Keratinocyte (primary cell): ENCODE measurements at regions not wholly inside any gene's neighbourhood (a gene's known extent, or its start where the extent isn't known, plus 50 kb on each side); places are given as distances from the start of the nearest gene placed in this dataset.

Experiments
- DNase-seq: peaks from one replicate; pipeline ENCODE4 v3.0.0-alpha.2; 2011; ENCODE audit warnings: low read depth, missing footprints, low spot score
- FAIRE-seq: peaks from 2 replicates; lab custom pipeline; 2011; peaks lifted over from hg19 to GRCh38; lab: Jason Lieb, UNC
- H2AFZ ChIP-seq: 2 replicates; pipeline ENCODE4 v1.6.0; 2012; ENCODE audit warnings: low read length, control low read depth, inconsistent platforms; ENCODE audit not compliant: control insufficient read depth
- H3K27ac ChIP-seq: 2 replicates; pipeline ENCODE4 v1.5.1; 2011; ENCODE audit warnings: low read length; ENCODE audit not compliant: control insufficient read depth, insufficient read depth
- H3K27me3 ChIP-seq: 3 replicates; pipeline ENCODE4 v1.6.0; 2011; ENCODE audit warnings: low read length; ENCODE audit not compliant: control insufficient read depth, insufficient read depth; ENCODE audit errors: extremely low read depth
- H3K36me3 ChIP-seq, 2 experiments: 2 replicates in 1 of 2; 3 replicates in 1 of 2; pipeline ENCODE4 v1.5.1; 2011; ENCODE audit warnings: low read length in 2 of 2, mild to moderate bottlenecking in 1 of 2; ENCODE audit not compliant: control insufficient read depth in 2 of 2, insufficient read depth in 2 of 2; ENCODE audit errors: extremely low read depth in 1 of 2
- H3K4me1 ChIP-seq: 3 replicates; pipeline ENCODE4 v1.5.1; 2011; ENCODE audit warnings: low read length; ENCODE audit not compliant: control insufficient read depth, insufficient read depth; ENCODE audit errors: extremely low read depth
- H3K4me2 ChIP-seq: 3 replicates; pipeline ENCODE4 v1.6.0; 2011; ENCODE audit warnings: low read depth, low read length; ENCODE audit not compliant: control insufficient read depth, insufficient read depth; ENCODE audit errors: extremely low read depth
- H3K4me3 ChIP-seq, 3 experiments: fragments of 200-600 bp in 1 of 3; sonication (generic) in 1 of 3; 2 replicates in 2 of 3; 3 replicates in 1 of 3; pipeline ENCODE4 v1.5.1; 2011 to 2016; ENCODE audit warnings: low read length in 3 of 3, mild to moderate bottlenecking in 3 of 3, control low read depth in 2 of 3, inconsistent platforms in 1 of 3, low read depth in 1 of 3, mixed read lengths in 1 of 3, mixed run types in 1 of 3, moderate library complexity in 1 of 3; ENCODE audit not compliant: control insufficient read depth in 2 of 3, insufficient read depth in 2 of 3; ENCODE audit errors: extremely low read depth in 1 of 3
- H3K79me2 ChIP-seq: 2 replicates; pipeline ENCODE4 v1.6.0; 2012; ENCODE audit warnings: low read length; ENCODE audit not compliant: control insufficient read depth, insufficient read depth
- H3K9ac ChIP-seq: 3 replicates; pipeline ENCODE4 v1.6.0; 2011; ENCODE audit warnings: low read length; ENCODE audit not compliant: control insufficient read depth, insufficient read depth; ENCODE audit errors: extremely low read depth
- H3K9me1 ChIP-seq: 3 replicates; pipeline ENCODE4 v1.6.0; 2011; ENCODE audit warnings: low read length; ENCODE audit not compliant: control insufficient read depth, insufficient read depth; ENCODE audit errors: extremely low read depth
- H3K9me3 ChIP-seq: 2 replicates; pipeline ENCODE4 v1.5.1; 2012; ENCODE audit warnings: low read depth, low read length; ENCODE audit not compliant: control insufficient read depth
- H4K20me1 ChIP-seq: 3 replicates; pipeline ENCODE4 v1.6.0; 2011; ENCODE audit warnings: low read length; ENCODE audit not compliant: control insufficient read depth, insufficient read depth; ENCODE audit errors: extremely low read depth
- EZH2 ChIP-seq: IDR thresholded peaks from one replicate; pipeline ENCODE4 v1.6.1; 2012; ENCODE audit warnings: inconsistent platforms, mild to moderate bottlenecking, low read length, moderate library complexity
- dilution Hi-C: fragments of 300-500 bp; cut with MboI; formaldehyde crosslinking; loops from one replicate; pipeline ENCODE4 v1.7.0; 2020; ENCODE audit warnings: low sequenced_read_pairs; ENCODE audit not compliant: extremely low pct_ligation_motif_present
- TF ChIP-seq, protein P1 (sequence below), 3 experiments: IDR thresholded peaks in 1 of 3; conservative IDR thresholded peaks in 1 of 3; optimal IDR thresholded peaks in 1 of 3; 2 replicates in 2 of 3; 3 replicates in 1 of 3; pipeline versions ENCODE3 to v1.5.1; 2011; ENCODE audit warnings: low read length in 3 of 3, mild to moderate bottlenecking in 3 of 3, moderate library complexity in 2 of 3, control low read depth in 1 of 3, inconsistent platforms in 1 of 3; ENCODE audit not compliant: insufficient read depth in 2 of 3; ENCODE audit errors: extremely low read depth in 1 of 3

DNA sequence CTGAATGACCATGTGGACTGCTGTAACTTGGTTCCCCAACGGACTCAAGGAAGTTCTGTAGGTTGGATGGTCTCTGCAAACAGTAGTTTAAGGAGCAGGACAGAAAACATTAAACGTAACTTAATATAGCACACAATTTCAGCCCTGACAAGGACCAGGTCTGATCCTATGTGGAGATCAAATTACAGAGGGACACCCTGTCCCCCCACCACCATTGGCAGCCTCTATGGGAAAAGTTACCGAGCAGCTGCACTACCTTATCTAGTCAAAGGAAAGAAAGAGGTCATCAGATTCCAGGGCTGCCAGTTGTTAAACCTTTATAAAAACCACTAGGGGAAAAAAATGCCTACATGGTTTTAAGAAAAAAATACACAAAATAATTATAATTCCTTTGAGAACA lies 191.5 kb upstream of the RSPO3 start:
- dilution Hi-C loops = no loop called here
- Histone ChIP-seq H4K20me1 (no peaks in the 10 kb centered on the region), H3K9me1 (no peaks in the 10 kb centered on the region), H3K4me2 (no peak overlapping the region), H2AFZ (no peak overlapping the region), H3K4me3 (no peak overlapping the region), H3K27ac (no peak overlapping the region), H3K27me3 (no peaks in the 10 kb centered on the region), H3K36me3 (no peaks in the 10 kb centered on the region), H3K4me1 (no peaks in the 10 kb centered on the region), H3K9ac (no peak overlapping the region), H3K79me2 (no peaks in the 10 kb centered on the region), H3K9me3 (no peaks in the 10 kb centered on the region)
- TF ChIP-seq, protein P1, sequence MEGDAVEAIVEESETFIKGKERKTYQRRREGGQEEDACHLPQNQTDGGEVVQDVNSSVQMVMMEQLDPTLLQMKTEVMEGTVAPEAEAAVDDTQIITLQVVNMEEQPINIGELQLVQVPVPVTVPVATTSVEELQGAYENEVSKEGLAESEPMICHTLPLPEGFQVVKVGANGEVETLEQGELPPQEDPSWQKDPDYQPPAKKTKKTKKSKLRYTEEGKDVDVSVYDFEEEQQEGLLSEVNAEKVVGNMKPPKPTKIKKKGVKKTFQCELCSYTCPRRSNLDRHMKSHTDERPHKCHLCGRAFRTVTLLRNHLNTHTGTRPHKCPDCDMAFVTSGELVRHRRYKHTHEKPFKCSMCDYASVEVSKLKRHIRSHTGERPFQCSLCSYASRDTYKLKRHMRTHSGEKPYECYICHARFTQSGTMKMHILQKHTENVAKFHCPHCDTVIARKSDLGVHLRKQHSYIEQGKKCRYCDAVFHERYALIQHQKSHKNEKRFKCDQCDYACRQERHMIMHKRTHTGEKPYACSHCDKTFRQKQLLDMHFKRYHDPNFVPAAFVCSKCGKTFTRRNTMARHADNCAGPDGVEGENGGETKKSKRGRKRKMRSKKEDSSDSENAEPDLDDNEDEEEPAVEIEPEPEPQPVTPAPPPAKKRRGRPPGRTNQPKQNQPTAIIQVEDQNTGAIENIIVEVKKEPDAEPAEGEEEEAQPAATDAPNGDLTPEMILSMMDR (optimal IDR thresholded peaks at IDR 0.05 in 1 of 3, IDR thresholded peaks at IDR 0.05 in 1 of 3, conservative IDR thresholded peaks at IDR 0.05 in 1 of 3; ENCODE audit: extremely low read depth in 1 of 3, insufficient read depth in 2 of 3, low read length in 3 of 3) = no peak
- no peak for TF ChIP-seq EZH2
- DNase-seq (no peak), FAIRE-seq (no peak)

DNA sequence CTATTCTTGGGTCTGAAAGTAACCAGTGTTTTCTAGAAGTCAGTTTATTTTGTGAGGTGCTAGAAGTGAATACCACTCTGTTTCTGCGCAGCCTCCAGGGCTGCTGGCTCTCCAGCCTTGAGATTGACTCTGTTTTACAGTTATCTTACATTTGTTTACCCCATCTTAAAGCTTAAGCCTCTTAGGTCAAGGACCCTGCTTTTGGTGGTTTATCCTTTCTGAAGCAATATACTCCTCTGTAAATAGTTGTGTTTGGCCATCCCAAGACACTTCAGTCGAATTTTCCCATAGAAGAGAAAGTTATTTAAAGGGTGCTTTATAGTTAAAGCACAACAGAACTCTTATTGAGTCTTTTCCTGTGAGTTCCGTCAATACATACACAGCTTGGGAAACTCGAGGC lies 190.6 kb upstream of the RSPO3 start:
- no peak for DNase-seq
- dilution Hi-C loops = no loop called here
- H3K4me1 ChIP-seq = no peaks in the 10 kb centered on the region
- H3K36me3 ChIP-seq = no peaks in the 10 kb centered on the region
- TF ChIP-seq, protein P1 (optimal IDR thresholded peaks at IDR 0.05 in 1 of 3, IDR thresholded peaks at IDR 0.05 in 1 of 3, conservative IDR thresholded peaks at IDR 0.05 in 1 of 3; ENCODE audit: extremely low read depth in 1 of 3, insufficient read depth in 2 of 3, low read length in 3 of 3) = no peak
- TF ChIP-seq EZH2 = no peak
- no peak overlapping the region for H3K4me2 ChIP-seq
- no peaks in the 10 kb centered on the region for H3K79me2 ChIP-seq
- H3K27me3 ChIP-seq = no peaks in the 10 kb centered on the region
- H3K27ac ChIP-seq = no peak overlapping the region
- no peaks in the 10 kb centered on the region for H3K9me1 ChIP-seq
- no peak overlapping the region for H3K4me3 ChIP-seq
- no peak overlapping the region for H3K9ac ChIP-seq
- no peaks in the 10 kb centered on the region for H4K20me1 ChIP-seq
- no peak for FAIRE-seq
- no peak overlapping the region for H2AFZ ChIP-seq
- H3K9me3 ChIP-seq = no peaks in the 10 kb centered on the region
